Testis (tissue), 2 donors: ENCODE measurements at regions not wholly inside any gene's neighbourhood (a gene's known extent, or its start where the extent isn't known, plus 50 kb on each side); places are given as distances from the start of the nearest gene placed in this dataset.

ENCODE experiments used
- DNase-seq: peaks from one replicate; pipeline ENCODE4 v3.0.0-alpha.2; 2019
- H3K27ac ChIP-seq, 2 donors: fragments of 200-600 bp; sonication (generic); one replicate each; pipeline ENCODE4 v1.5.1; 2019
- H3K27me3 ChIP-seq: fragments of 200-600 bp; sonication (generic); one replicate; pipeline ENCODE4 v1.5.1; 2019
- H3K36me3 ChIP-seq: fragments of 200-600 bp; sonication (generic); one replicate; pipeline ENCODE4 v1.5.1; 2017; ENCODE audit warnings: low read depth; ENCODE audit errors: missing control alignments
- H3K4me1 ChIP-seq: fragments of 200-600 bp; sonication (generic); one replicate; pipeline ENCODE4 v1.5.1; 2019
- H3K4me3 ChIP-seq, 2 donors: fragments of 200-600 bp; sonication (generic); one replicate each; pipeline ENCODE4 v1.5.1; 2017 to 2019
- H3K9me3 ChIP-seq: fragments of 200-600 bp; sonication (generic); one replicate; pipeline ENCODE4 v1.5.1; 2017
- POLR2A ChIP-seq: fragments of 450-650 bp; IDR thresholded peaks from one replicate; pipeline ENCODE4 v1.6.1; 2017; ENCODE audit warnings: antibody characterized with exemption, mild to moderate bottlenecking, moderate library complexity
- WGBS, 2 donors: methylation state at CpG; one replicate each; pipeline ENCODE4 v1.1.5; 2018; 5-methylcytosine and 5-hydroxymethylcytosine counted together
- intact Hi-C: fragments of 100-400 bp; cut with DNase I; formaldehyde crosslinking; loops from one replicate; pipeline ENCODE4 v1.15.1; 2023; ENCODE audit warnings: low total_unique reads
- TF ChIP-seq, protein P1 (sequence below), 3 experiments: fragments of 450-650 bp in 2 of 3; fragments of 200-600 bp in 1 of 3; sonication (generic) in 1 of 3; IDR thresholded peaks; one replicate each; pipeline ENCODE4 v1.5.1; 2016 to 2019; ENCODE audit warnings: antibody characterized with exemption in 3 of 3, mild to moderate bottlenecking in 2 of 3, moderate library complexity in 1 of 3

DNA sequence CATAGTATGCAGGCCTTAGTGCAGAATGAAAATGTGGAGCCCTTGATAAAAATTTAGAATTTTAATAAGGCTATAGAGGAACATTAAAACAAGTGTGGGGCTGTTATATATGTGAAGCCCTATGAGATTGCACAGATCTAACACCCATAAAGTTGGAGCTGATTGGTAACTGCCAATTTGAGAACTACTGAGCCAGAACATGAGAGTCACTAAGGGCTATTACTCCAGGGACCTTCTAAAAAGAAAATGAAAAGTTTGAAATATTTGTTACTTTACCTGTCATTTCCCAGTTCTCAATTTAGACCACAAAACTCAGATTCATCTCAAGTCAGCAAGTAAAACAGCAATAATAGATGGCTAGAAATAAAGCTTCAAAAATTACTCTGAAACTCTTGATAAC is 898.6 kb downstream of the TLE1 start:
- TF ChIP-seq, protein P1, sequence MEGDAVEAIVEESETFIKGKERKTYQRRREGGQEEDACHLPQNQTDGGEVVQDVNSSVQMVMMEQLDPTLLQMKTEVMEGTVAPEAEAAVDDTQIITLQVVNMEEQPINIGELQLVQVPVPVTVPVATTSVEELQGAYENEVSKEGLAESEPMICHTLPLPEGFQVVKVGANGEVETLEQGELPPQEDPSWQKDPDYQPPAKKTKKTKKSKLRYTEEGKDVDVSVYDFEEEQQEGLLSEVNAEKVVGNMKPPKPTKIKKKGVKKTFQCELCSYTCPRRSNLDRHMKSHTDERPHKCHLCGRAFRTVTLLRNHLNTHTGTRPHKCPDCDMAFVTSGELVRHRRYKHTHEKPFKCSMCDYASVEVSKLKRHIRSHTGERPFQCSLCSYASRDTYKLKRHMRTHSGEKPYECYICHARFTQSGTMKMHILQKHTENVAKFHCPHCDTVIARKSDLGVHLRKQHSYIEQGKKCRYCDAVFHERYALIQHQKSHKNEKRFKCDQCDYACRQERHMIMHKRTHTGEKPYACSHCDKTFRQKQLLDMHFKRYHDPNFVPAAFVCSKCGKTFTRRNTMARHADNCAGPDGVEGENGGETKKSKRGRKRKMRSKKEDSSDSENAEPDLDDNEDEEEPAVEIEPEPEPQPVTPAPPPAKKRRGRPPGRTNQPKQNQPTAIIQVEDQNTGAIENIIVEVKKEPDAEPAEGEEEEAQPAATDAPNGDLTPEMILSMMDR (IDR thresholded peaks at IDR 0.05), result no peak
- no peak for TF ChIP-seq POLR2A
- Histone ChIP-seq H3K4me1 (no peaks in the 10 kb centered on the region), H3K4me3 (no peak overlapping the region), H3K9me3 (no peaks in the 10 kb centered on the region), H3K27me3 (no peaks in the 10 kb centered on the region), H3K27ac (no peak overlapping the region), H3K36me3 (no peaks in the 10 kb centered on the region)
- no peak for DNase-seq
- intact Hi-C loops, result no loop called here

DNA sequence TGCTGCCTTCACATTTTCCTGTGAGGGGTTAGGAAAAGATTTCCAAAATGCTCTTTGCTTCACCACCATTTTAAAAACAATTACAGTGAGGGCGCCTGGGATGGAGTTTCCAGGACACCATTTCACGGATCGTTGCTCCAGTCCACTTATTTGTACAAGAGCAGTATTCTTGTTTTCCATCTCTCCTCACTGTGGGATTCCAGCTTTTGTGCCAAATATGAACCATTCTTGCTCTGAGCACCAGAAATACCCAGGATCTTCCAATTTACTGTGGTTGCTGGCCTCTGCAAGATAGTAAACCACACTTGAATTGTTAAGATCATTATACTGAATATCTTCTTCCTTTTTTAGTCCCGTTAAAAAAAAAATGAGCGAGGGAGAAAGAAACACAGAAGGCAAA is 899.5 kb downstream of the TLE1 start:
- H3K36me3 ChIP-seq, result no peaks in the 10 kb centered on the region
- WGBS, 2 donors, result 74 to 80% methylated on average over 5 of the region's 5 CpGs

DNA sequence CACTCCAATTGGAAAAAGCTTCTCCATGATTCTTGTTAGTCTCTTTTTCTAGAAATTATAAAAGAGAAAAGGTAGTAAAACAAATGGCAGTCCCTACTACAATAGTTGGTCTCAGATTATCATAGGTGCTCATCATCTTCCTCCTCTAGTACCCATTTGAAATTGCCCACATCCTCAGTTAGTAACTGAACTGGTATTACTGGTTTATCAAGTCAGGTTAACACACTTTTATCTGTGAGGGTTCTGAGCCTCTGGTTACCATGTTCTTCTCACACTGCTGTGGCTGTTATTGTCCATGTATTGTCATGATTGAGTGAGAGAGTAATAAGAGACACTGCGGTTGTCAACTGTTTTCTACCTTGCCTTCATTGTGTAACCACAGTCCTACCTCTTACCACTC is 901.7 kb downstream of the TLE1 start:
- Histone ChIP-seq H3K27ac (no peak overlapping the region), H3K9me3 (no peaks in the 10 kb centered on the region), H3K27me3 (no peaks in the 10 kb centered on the region), H3K36me3 (no peaks in the 10 kb centered on the region), H3K4me1 (no peaks in the 10 kb centered on the region), H3K4me3 (no peak overlapping the region)
- no peak for DNase-seq
- WGBS, 2 donors, result 88 to 95% methylated on average over 1 of the region's 1 CpG
- intact Hi-C loops, result no loop called here
- TF ChIP-seq POLR2A, result no peak
- TF ChIP-seq, protein P1 (IDR thresholded peaks at IDR 0.05), result no peak

More for the DNA sequence above, 899.5 kb downstream of the TLE1 start:
- no peaks in the 10 kb centered on the region for H3K27me3 ChIP-seq
- intact Hi-C loops, result no loop called here
- H3K4me1 ChIP-seq, result no peaks in the 10 kb centered on the region
- H3K27ac ChIP-seq, result no peak overlapping the region
- no peak overlapping the region for H3K4me3 ChIP-seq
- DNase-seq, result no peak
- no peaks in the 10 kb centered on the region for H3K9me3 ChIP-seq
- TF ChIP-seq, protein P1 (IDR thresholded peaks at IDR 0.05), result no peak
- TF ChIP-seq POLR2A, result no peak

DNA sequence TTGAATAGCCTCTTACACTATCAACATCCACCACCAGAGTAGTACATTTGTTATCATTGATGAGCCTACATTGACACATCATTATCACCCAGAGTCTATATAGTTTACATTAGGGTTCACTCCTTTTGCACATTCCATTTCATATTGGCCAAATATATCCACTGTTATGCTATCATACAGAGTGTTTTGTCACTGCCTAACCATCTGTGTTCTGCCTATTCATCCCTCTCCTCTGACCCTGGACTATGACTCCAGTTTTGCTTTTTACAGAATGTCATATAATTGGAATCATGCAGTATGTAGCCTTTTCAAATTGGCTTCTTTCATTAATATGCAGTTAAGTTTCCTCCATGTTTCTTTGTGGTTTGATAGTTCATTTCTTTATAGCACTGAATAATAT is 904.7 kb downstream of the TLE1 start:
- Histone ChIP-seq H3K4me3 (no peak overlapping the region), H3K27ac (no peak overlapping the region), H3K4me1 (no peaks in the 10 kb centered on the region), H3K9me3 (no peaks in the 10 kb centered on the region), H3K27me3 (no peaks in the 10 kb centered on the region), H3K36me3 (no peaks in the 10 kb centered on the region)
- no peak for DNase-seq
- TF ChIP-seq, protein P1 (IDR thresholded peaks at IDR 0.05), result no peak
- no peak for TF ChIP-seq POLR2A
- intact Hi-C loops, result no loop called here

DNA sequence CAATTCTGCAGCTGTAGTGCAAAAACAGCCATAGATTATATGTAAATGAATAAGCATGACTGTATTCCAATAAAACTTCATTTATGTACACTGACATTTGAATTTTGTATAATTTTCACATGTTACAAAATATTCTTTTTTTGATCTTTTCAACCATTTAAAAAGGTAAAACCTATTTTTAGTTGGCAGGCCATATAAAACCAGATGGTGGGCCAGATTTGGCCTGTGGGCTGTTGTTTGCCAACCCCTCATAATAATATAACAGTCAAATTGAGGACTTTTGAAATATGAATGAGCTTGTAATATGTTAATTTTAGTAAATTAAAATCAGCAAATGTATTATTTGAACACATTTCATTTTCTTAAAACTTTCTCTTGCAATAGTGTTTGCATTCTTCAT is 913.4 kb downstream of the TLE1 start:
- Histone ChIP-seq H3K27me3 (no peaks in the 10 kb centered on the region), H3K9me3 (no peaks in the 10 kb centered on the region), H3K36me3 (no peaks in the 10 kb centered on the region), H3K27ac (no peak overlapping the region), H3K4me3 (no peak overlapping the region), H3K4me1 (no peaks in the 10 kb centered on the region)
- intact Hi-C loops, result no loop called here
- no peak for DNase-seq
- no peak for TF ChIP-seq POLR2A
